Coronary artery (tissue), 2 donors: ENCODE measurements at regions not wholly inside any gene's neighbourhood (a gene's known extent, or its start where the extent isn't known, plus 50 kb on each side); places are given as distances from the start of the nearest gene placed in this dataset.

Experiments
- DNase-seq: peaks from one replicate; pipeline ENCODE4 v3.0.0-alpha.2; 2017; ENCODE audit warnings: low spot score
- H3K27ac ChIP-seq, 2 donors: fragments of 200-600 bp; sonication (generic); one replicate each; pipeline ENCODE4 v1.5.1; 2016 to 2019
- H3K4me3 ChIP-seq: fragments of 200-600 bp; sonication (generic); 2 replicates; pipeline ENCODE4 v1.5.1; 2016; ENCODE audit warnings: mild to moderate bottlenecking, moderate library complexity
- TF ChIP-seq, protein P1 (sequence below): fragments of 200-600 bp; sonication (generic); IDR thresholded peaks from one replicate; pipeline ENCODE4 v1.5.1; 2019; ENCODE audit warnings: antibody characterized with exemption

DNA sequence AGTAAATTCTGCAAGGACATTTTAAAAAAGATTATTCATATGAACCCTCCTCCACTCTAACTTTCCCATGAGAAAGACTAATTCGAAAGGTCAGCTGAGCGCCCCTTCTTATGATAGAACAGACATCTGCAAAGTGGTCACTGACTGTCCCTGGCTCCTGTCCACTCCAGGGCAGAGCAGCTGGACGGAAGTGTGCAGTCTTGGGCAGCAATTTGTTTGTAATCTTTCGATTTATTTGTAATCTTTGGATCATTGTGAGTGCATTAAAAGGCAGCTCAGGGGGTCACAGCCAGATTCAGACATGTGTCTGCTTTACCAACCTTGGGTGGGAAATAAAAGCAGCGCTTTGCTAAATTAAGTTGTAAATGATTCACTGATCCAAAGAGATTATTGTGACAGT, 158.8 kb upstream of the ADARB2 start:
- H3K4me3 ChIP-seq: no peak overlapping the region
- TF ChIP-seq, protein P1, sequence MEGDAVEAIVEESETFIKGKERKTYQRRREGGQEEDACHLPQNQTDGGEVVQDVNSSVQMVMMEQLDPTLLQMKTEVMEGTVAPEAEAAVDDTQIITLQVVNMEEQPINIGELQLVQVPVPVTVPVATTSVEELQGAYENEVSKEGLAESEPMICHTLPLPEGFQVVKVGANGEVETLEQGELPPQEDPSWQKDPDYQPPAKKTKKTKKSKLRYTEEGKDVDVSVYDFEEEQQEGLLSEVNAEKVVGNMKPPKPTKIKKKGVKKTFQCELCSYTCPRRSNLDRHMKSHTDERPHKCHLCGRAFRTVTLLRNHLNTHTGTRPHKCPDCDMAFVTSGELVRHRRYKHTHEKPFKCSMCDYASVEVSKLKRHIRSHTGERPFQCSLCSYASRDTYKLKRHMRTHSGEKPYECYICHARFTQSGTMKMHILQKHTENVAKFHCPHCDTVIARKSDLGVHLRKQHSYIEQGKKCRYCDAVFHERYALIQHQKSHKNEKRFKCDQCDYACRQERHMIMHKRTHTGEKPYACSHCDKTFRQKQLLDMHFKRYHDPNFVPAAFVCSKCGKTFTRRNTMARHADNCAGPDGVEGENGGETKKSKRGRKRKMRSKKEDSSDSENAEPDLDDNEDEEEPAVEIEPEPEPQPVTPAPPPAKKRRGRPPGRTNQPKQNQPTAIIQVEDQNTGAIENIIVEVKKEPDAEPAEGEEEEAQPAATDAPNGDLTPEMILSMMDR: no peak
- H3K27ac ChIP-seq: no peak overlapping the region
- DNase-seq: no peak

DNA sequence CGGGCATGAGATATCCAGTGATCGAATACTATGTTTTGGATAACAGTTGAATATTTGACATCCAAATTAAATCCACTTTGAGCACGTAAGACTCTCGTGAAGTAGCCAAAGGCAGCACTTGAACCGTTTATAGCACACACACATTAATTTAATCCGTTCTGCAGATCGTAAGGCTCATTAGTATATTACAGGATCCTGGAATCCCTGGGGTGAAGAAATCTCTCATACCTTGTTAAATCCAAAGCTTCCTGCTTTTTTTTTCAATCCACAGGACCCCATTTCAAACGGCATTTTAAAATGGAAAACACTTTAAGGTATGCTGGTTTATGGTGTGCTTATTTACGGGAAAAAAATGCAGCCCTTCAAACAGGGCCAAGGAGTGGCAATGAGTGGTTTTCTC, 158.4 kb upstream of the ADARB2 start:
- Histone ChIP-seq H3K4me3 (no peak overlapping the region), H3K27ac (no peak overlapping the region)
- TF ChIP-seq, protein P1: no peak
- no peak for DNase-seq

DNA sequence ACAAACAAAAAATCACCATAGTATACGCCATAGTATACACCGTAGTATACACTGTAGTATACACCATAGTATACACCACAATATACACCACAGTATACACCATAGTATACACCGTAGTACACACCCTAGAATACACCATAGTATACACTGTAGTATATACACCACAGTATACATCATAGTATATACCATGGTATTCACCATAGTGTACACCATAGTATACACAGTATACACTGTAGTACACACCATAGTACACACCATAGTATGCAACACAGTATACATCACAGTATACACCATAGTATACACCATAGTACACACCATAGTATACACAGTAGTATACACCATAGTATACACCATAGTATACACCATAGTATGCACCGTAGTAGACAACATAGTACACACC, 157.6 kb upstream of the ADARB2 start:
- Histone ChIP-seq H3K27ac (no peak overlapping the region), H3K4me3 (no peak overlapping the region)
- DNase-seq: no peak
- TF ChIP-seq, protein P1: no peak

DNA sequence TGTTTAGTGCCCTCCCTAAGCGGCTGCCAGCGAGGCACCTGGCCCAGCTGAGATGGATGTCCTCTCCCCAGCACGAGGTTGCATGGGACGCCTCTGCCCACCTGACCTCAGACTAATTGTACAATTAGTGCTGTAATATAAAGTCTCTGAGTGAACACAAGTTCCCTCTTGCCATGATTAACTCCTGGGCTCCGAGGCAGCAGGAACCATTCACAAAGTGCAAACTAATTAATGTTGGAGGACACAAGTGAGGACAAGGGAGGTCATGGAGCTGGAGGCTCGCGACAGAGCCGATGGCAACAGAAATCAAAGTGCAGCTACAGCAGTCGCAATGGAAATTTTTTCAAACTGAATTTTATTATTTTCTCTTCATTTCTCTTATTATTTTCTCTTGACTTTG, 156.6 kb upstream of the ADARB2 start:
- Histone ChIP-seq H3K4me3 (no peak overlapping the region), H3K27ac (no peak overlapping the region)
- TF ChIP-seq, protein P1: no peak
- DNase-seq: no peak

DNA sequence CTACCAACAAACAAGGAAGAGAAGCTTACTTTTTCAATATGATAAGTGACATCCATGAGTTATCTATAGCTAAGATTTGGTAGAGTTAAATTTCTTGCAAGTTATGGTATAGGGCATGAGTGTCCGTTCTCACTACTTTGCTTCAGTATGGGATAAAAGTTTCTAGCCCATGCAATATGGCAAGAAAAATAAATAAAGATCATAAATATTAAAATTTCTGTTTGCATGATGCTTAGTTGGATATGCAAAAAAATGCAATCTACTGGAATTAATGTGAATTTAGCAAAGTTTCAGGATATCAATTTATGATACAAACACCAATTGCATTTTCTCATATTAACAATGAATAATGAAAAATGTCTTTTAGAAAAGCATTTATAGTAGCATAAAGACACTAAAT, 148.7 kb upstream of the ADARB2 start:
- TF ChIP-seq, protein P1: no peak
- Histone ChIP-seq H3K27ac (no peak overlapping the region), H3K4me3 (no peak overlapping the region)
- DNase-seq: no peak

DNA sequence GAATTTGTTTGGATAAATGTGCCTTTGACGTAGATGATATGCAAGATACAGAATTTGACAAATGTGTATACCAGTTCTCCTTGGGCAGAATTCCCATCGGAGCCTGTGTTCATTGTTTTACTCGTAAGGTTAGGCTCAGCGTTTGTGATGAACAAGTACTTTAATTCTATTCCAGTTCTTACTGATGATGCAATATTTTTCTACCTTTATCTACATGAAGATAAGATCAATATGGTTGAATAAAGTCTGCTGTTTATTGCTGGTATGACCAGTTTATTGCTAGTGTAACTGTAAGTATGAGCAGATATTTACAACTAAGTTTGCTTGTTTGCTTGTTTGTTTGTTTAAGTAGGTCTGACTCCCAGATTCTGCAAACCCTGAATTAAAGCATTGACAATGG, 145.4 kb upstream of the ADARB2 start:
- Histone ChIP-seq H3K27ac (no peak overlapping the region), H3K4me3 (no peak overlapping the region)
- DNase-seq: no peak
- TF ChIP-seq, protein P1: no peak

DNA sequence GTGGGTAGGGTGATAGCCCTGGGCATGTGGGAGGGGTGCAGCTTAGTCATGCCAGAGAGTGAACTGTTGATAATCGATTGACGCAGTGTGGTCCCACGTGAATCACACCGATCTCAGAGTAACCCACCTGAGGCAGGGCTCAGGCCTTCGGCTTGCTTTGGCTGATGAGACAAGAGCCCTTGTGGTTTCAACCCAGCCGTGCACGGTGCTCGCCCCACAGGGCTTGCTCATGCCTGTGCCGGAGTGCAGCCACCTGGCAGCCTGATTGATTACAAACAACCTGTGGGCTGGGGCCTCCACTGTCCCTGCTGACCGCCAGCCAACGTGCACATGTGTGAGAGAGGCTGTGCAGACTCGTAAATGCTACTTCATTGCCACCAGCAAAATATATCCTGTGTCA, 144.9 kb upstream of the ADARB2 start:
- DNase-seq: no peak
- TF ChIP-seq, protein P1: no peak
- H3K27ac ChIP-seq: no peak overlapping the region
- H3K4me3 ChIP-seq: no peak overlapping the region
